Right atrium auricular region (tissue), 2 donors: ENCODE measurements at regions not wholly inside any gene's neighbourhood (a gene's known extent, or its start where the extent isn't known, plus 50 kb on each side); places are given as distances from the start of the nearest gene placed in this dataset.
"Not testable (repeated sequence)": the region's sequence is repeated elsewhere in the genome, so short reads cannot be mapped to it uniquely, and the experiment has no call there.

ENCODE experiments used
- DNase-seq: peaks from one replicate; pipeline ENCODE4 v3.0.0-alpha.2; 2019; ENCODE audit warnings: low spot score
- H3K27ac ChIP-seq, 2 donors: fragments of 200-600 bp; sonication (generic); 1 replicate in 1 of 2; 2 replicates in 1 of 2; pipeline ENCODE4 v1.5.1; 2016 to 2019
- H3K27me3 ChIP-seq, 2 donors: fragments of 200-600 bp; sonication (generic); one replicate each; pipeline versions ENCODE4 v1.5.1 to v1.6.0; 2017 to 2019
- H3K36me3 ChIP-seq: fragments of 200-600 bp; sonication (generic); one replicate; pipeline ENCODE4 v1.5.1; 2016
- H3K4me1 ChIP-seq, 2 donors: fragments of 200-600 bp; sonication (generic); one replicate each; pipeline versions ENCODE4 v1.5.1 to v1.6.0; 2017 to 2019
- H3K4me3 ChIP-seq, 2 donors: fragments of 200-600 bp; sonication (generic); 1 replicate in 1 of 2; 2 replicates in 1 of 2; pipeline ENCODE4 v1.5.1; 2017 to 2019; ENCODE audit warnings: mild to moderate bottlenecking in 1 of 2, moderate library complexity in 1 of 2
- H3K9me3 ChIP-seq, 2 donors: fragments of 200-600 bp; sonication (generic); one replicate each; pipeline ENCODE4 v1.5.1; 2019
- CTCF ChIP-seq, 2 donors: fragments of 200-600 bp; sonication (generic); IDR thresholded peaks; one replicate each; pipeline ENCODE4 v1.5.1; 2019; ENCODE audit warnings: antibody characterized with exemption in 2 of 2

GRCh38 chr5:25181249-25181648 is 536.5 kb upstream of the CDH10 start:
- no peaks in the 10 kb centered on the region for H3K36me3 ChIP-seq
- no peaks in the 10 kb centered on the region for H3K27me3 ChIP-seq
- no peak for TF ChIP-seq CTCF (IDR thresholded peaks at IDR 0.05)
- no peaks in the 10 kb centered on the region for H3K9me3 ChIP-seq
- no peaks in the 10 kb centered on the region for H3K4me1 ChIP-seq
- no peak for DNase-seq
- no peak overlapping the region for H3K4me3 ChIP-seq
- no peak overlapping the region for H3K27ac ChIP-seq

- not testable (repeated sequence) for H3K4me1 ChIP-seq, H3K27me3 ChIP-seq, H3K9me3 ChIP-seq, H3K27ac ChIP-seq, H3K4me3 ChIP-seq, DNase-seq, H3K36me3 ChIP-seq
These were observed 517.8 kb upstream of the CDH10 start for GRCh38 chr5:25162616-25163015.

GRCh38 chr5:25160891-25161290 is 516.1 kb upstream of the CDH10 start:
- no peaks in the 10 kb centered on the region for H3K4me1 ChIP-seq
- no peaks in the 10 kb centered on the region for H3K27me3 ChIP-seq
- DNase-seq = no peak
- H3K9me3 ChIP-seq = no peaks in the 10 kb centered on the region
- no peak overlapping the region for H3K4me3 ChIP-seq
- TF ChIP-seq CTCF (IDR thresholded peaks at IDR 0.05) = no peak
- no peak overlapping the region for H3K27ac ChIP-seq
- H3K36me3 ChIP-seq = no peaks in the 10 kb centered on the region

- Histone ChIP-seq H3K27ac (no peak overlapping the region), H3K4me1 (no peaks in the 10 kb centered on the region), H3K36me3 (no peaks in the 10 kb centered on the region), H3K4me3 (no peak overlapping the region), H3K27me3 (no peaks in the 10 kb centered on the region), H3K9me3 (peaks cover 0 to 12% of the 10 kb centered on the region in 2 donors)
- DNase-seq = no peak
- no peak for TF ChIP-seq CTCF (IDR thresholded peaks at IDR 0.05)
These were observed 506.0 kb upstream of the CDH10 start for GRCh38 chr5:25150819-25151218.

GRCh38 chr5:25128606-25129005 is 483.8 kb upstream of the CDH10 start:
- H3K4me1 ChIP-seq = no peaks in the 10 kb centered on the region
- H3K4me3 ChIP-seq = no peak overlapping the region
- no peak for TF ChIP-seq CTCF (IDR thresholded peaks at IDR 0.05)
- DNase-seq = no peak
- no peaks in the 10 kb centered on the region for H3K27me3 ChIP-seq
- H3K9me3 ChIP-seq = no peaks in the 10 kb centered on the region
- H3K36me3 ChIP-seq = no peaks in the 10 kb centered on the region
- no peak overlapping the region for H3K27ac ChIP-seq

GRCh38 chr5:25119650-25120049 is 474.9 kb upstream of the CDH10 start:
- Histone ChIP-seq H3K9me3 (no peaks in the 10 kb centered on the region), H3K4me3 (no peak overlapping the region), H3K36me3 (no peaks in the 10 kb centered on the region), H3K4me1 (no peaks in the 10 kb centered on the region), H3K27ac (no peak overlapping the region), H3K27me3 (no peaks in the 10 kb centered on the region)
- DNase-seq = no peak
- no peak for TF ChIP-seq CTCF (IDR thresholded peaks at IDR 0.05)
